ENCODE measurements at regions not wholly inside any gene's neighbourhood (a gene's known extent, or its start where the extent isn't known, plus 50 kb on each side); places are given as distances from the start of the nearest gene placed in this dataset.

DNA sequence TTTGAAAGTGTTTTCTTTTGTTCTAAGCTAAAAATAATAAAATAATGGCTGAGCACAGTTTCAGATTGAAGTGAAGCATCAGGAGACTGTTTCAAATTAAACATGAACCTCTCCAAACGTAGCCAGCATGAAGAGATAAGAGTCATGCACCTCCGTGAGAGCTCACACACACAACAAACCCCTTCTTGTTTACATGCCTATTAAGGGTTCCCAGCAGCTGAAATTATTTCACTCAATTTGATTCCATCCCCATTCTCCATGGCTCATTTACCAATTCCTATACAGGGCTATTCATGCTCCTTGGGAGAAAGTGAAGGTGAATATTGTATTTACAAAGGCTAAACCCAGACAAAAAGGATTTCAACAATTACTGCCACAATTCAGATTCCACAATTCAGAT is 954.1 kb upstream of the INTU start:
- Histone ChIP-seq H3K4me3 (ENCODE audit: insufficient read length, low read depth) (no peak overlapping the region), H3K27me3 (ENCODE audit: insufficient read depth, insufficient read length) (no peaks in the 10 kb centered on the region), H3K4me1 (ENCODE audit: insufficient read depth, insufficient read length) (no peaks in the 10 kb centered on the region), H3K9ac (ENCODE audit: insufficient read length, low read depth) (no peak overlapping the region), H3K36me3 (ENCODE audit: insufficient read depth, insufficient read length, low read length) (no peaks in the 10 kb centered on the region), H3K9me3 (ENCODE audit: insufficient read depth, low read length) (no peaks in the 10 kb centered on the region)
- DNase-seq (ENCODE audit: low read depth, low spot score), result no peak
- TF ChIP-seq YY1 (IDR thresholded peaks at IDR 0.05; ENCODE audit: insufficient read depth, insufficient read length) (no peak), SUZ12 (IDR thresholded peaks at IDR 0.05; ENCODE audit: extremely low read depth, insufficient read depth, insufficient read length) (no peak), ZNF274 (IDR thresholded peaks at IDR 0.05; ENCODE audit: low read depth, low read length) (no peak)

DNA sequence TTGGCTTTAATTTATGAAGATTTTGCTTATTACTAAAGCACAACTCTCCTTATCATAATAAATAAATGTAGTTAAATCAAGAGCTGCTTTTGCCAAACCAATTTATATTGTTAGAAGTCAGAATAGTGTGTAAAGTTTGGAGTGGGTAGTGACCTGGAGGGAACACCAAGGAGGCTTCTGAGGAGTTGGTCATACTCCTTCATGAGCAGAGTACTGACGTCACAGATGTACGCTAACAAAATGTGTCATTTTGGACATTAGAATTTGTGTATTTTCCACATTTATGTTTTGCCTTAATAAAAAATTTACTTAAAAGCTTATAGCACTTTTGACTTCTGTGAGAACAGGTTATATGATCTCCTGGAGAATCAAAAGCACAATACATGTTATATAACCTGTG is 953.5 kb upstream of the INTU start:
- no peak for TF ChIP-seq SUZ12 (IDR thresholded peaks at IDR 0.05; ENCODE audit: extremely low read depth, insufficient read depth, insufficient read length)
- no peak for TF ChIP-seq ZNF274 (IDR thresholded peaks at IDR 0.05; ENCODE audit: low read depth, low read length)
- TF ChIP-seq YY1 (IDR thresholded peaks at IDR 0.05; ENCODE audit: insufficient read depth, insufficient read length), result no peak
- DNase-seq (ENCODE audit: low read depth, low spot score), result no peak
- Histone ChIP-seq H3K36me3 (ENCODE audit: insufficient read depth, insufficient read length, low read length) (no peaks in the 10 kb centered on the region), H3K9me3 (ENCODE audit: insufficient read depth, low read length) (no peaks in the 10 kb centered on the region), H3K27me3 (ENCODE audit: insufficient read depth, insufficient read length) (no peaks in the 10 kb centered on the region), H3K4me1 (ENCODE audit: insufficient read depth, insufficient read length) (no peaks in the 10 kb centered on the region), H3K4me3 (ENCODE audit: insufficient read length, low read depth) (no peak overlapping the region), H3K9ac (ENCODE audit: insufficient read length, low read depth) (no peak overlapping the region)

DNA sequence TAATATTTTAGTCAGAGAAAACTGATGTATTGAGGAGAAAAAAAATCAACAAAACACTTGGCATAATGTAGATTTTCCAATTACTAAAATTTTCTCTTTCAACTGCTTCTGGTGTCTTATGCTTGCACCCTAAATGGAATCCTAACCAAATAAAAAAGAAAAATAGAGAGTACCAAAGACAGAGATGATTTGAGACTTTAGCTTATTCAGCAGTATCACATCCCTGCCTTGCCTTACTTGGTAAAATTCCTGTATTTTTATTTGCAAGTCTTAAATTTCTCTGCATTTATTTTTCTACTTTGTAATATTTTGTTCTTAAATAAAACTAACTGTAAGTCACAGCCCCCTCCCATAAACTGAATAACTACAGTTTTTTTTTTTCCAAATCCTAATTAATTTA is 950.5 kb upstream of the INTU start:
- H3K4me1 ChIP-seq (ENCODE audit: insufficient read depth, insufficient read length), result no peaks in the 10 kb centered on the region
- H3K9me3 ChIP-seq (ENCODE audit: insufficient read depth, low read length), result no peaks in the 10 kb centered on the region
- no peak overlapping the region for H3K9ac ChIP-seq (ENCODE audit: insufficient read length, low read depth)
- no peaks in the 10 kb centered on the region for H3K27me3 ChIP-seq (ENCODE audit: insufficient read depth, insufficient read length)
- no peak overlapping the region for H3K4me3 ChIP-seq (ENCODE audit: insufficient read length, low read depth)
- no peak for DNase-seq (ENCODE audit: low read depth, low spot score)
- no peaks in the 10 kb centered on the region for H3K36me3 ChIP-seq (ENCODE audit: insufficient read depth, insufficient read length, low read length)
- TF ChIP-seq SUZ12 (IDR thresholded peaks at IDR 0.05; ENCODE audit: extremely low read depth, insufficient read depth, insufficient read length), result no peak
- TF ChIP-seq ZNF274 (IDR thresholded peaks at IDR 0.05; ENCODE audit: low read depth, low read length), result no peak
- no peak for TF ChIP-seq YY1 (IDR thresholded peaks at IDR 0.05; ENCODE audit: insufficient read depth, insufficient read length)

DNA sequence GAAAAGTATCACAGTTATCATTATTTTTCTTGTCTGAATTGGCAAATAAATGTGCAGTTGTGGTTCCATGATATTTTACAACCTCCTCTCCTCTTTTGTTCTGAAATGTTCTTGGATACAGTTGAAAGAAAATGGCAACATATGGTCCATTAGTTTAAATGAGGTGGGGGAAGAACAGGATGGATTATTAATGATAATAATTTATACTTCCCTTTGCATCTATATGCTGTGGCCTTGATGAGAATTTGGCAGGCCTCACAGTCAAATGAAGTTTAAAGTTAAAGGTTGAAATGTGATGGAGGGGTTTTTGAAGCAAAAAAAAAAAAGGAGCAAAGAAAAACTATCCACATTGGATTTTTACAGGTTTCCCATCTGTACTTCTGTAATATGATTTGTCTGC is 946.3 kb upstream of the INTU start:
- TF ChIP-seq ZNF274 (IDR thresholded peaks at IDR 0.05; ENCODE audit: low read depth, low read length) (no peak), SUZ12 (IDR thresholded peaks at IDR 0.05; ENCODE audit: extremely low read depth, insufficient read depth, insufficient read length) (no peak), YY1 (IDR thresholded peaks at IDR 0.05; ENCODE audit: insufficient read depth, insufficient read length) (no peak)
- Histone ChIP-seq H3K36me3 (ENCODE audit: insufficient read depth, insufficient read length, low read length) (no peaks in the 10 kb centered on the region), H3K9ac (ENCODE audit: insufficient read length, low read depth) (no peak overlapping the region)

DNA sequence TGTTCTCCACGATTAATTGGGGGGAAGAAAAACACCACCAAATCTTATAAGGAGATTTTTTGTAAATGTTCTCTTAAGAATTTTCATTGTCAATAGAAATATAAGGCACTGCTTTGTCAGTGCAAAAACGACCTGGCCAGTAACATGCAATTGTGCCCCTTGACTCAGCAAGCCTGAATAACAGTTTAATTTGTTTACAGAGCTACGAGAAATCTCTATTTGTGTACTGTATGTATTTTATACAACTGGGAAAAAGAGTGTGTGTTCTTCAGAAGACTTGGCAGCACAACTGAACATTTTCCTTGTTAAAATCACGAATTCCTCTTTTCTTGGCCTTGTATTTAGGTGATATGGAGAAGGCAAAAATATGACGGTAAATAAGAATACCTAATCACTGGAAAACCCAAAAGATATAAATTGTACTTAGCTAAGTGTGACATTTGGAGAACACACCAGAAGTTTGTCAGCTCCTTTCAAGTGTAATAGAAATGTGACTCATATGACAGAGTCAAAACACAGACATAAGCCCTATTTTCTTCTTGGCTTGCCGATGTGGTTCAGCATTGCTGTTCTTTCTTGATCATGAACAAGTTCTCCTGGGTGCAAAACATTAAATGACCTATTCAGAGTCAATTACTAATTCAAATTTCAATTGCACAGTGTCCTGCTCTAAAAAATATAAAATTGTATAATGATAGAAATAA is 945.0 kb upstream of the INTU start:
- no peaks in the 10 kb centered on the region for H3K27me3 ChIP-seq (ENCODE audit: insufficient read depth, insufficient read length)
- no peaks in the 10 kb centered on the region for H3K9me3 ChIP-seq (ENCODE audit: insufficient read depth, low read length)
- no peak for DNase-seq (ENCODE audit: low read depth, low spot score)
- no peaks in the 10 kb centered on the region for H3K36me3 ChIP-seq (ENCODE audit: insufficient read depth, insufficient read length, low read length)
- no peak overlapping the region for H3K4me3 ChIP-seq (ENCODE audit: insufficient read length, low read depth)
- H3K4me1 ChIP-seq (ENCODE audit: insufficient read depth, insufficient read length), result no peaks in the 10 kb centered on the region
- no peak overlapping the region for H3K9ac ChIP-seq (ENCODE audit: insufficient read length, low read depth)
- no peak for TF ChIP-seq ZNF274 (IDR thresholded peaks at IDR 0.05; ENCODE audit: low read depth, low read length)
- no peak for TF ChIP-seq SUZ12 (IDR thresholded peaks at IDR 0.05; ENCODE audit: extremely low read depth, insufficient read depth, insufficient read length)
- no peak for TF ChIP-seq YY1 (IDR thresholded peaks at IDR 0.05; ENCODE audit: insufficient read depth, insufficient read length)

More for the DNA sequence above, 946.3 kb upstream of the INTU start:
- Histone ChIP-seq H3K27me3 (ENCODE audit: insufficient read depth, insufficient read length) (no peaks in the 10 kb centered on the region), H3K4me1 (ENCODE audit: insufficient read depth, insufficient read length) (no peaks in the 10 kb centered on the region), H3K9me3 (ENCODE audit: insufficient read depth, low read length) (no peaks in the 10 kb centered on the region), H3K4me3 (ENCODE audit: insufficient read length, low read depth) (no peak overlapping the region)
- no peak for DNase-seq (ENCODE audit: low read depth, low spot score)

DNA sequence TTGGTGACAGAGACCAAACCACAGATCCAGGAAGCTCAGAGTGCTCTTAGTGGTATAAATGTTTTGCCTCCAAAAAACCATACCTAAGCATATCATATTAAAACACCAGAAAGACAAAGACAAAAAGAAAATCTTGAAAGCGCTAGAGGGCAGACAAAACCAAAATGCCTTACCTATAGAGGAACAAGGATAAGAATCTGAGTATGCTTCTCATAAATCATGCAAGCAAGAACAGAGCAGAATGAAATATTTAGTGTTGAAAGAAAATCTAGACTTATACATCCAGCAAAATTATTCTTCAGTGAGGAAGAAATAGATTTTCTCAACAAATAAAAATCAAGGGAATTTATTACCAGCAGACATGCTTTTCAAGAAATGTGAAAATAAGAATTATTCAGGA is 941.0 kb upstream of the INTU start:
- Histone ChIP-seq H3K4me1 (ENCODE audit: insufficient read depth, insufficient read length) (no peaks in the 10 kb centered on the region), H3K4me3 (ENCODE audit: insufficient read length, low read depth) (no peak overlapping the region), H3K9me3 (ENCODE audit: insufficient read depth, low read length) (no peaks in the 10 kb centered on the region), H3K27me3 (ENCODE audit: insufficient read depth, insufficient read length) (no peaks in the 10 kb centered on the region), H3K9ac (ENCODE audit: insufficient read length, low read depth) (no peak overlapping the region), H3K36me3 (ENCODE audit: insufficient read depth, insufficient read length, low read length) (no peaks in the 10 kb centered on the region)
- no peak for DNase-seq (ENCODE audit: low read depth, low spot score)
- TF ChIP-seq YY1 (IDR thresholded peaks at IDR 0.05; ENCODE audit: insufficient read depth, insufficient read length) (no peak), SUZ12 (IDR thresholded peaks at IDR 0.05; ENCODE audit: extremely low read depth, insufficient read depth, insufficient read length) (no peak), ZNF274 (IDR thresholded peaks at IDR 0.05; ENCODE audit: low read depth, low read length) (no peak)

DNA sequence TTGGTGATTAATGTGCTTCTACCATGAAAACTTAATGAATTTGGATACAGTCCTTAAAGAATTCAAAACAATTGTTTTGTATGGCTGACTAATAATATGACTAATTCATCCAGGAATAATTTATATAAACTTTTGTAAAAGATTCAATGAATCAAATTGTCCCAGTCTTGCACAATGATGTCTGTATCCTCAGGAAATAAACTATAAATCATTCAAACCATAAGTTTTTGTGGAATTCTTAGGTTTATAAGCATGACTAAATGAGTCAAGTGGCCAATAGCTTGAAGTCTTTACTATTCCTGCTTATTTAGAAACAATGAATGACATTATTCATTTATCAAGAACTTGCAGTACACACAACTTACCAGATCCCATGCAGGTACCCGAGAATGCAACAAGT is 935.0 kb upstream of the INTU start:
- H3K4me1 ChIP-seq (ENCODE audit: insufficient read depth, insufficient read length), result no peaks in the 10 kb centered on the region
- no peak overlapping the region for H3K4me3 ChIP-seq (ENCODE audit: insufficient read length, low read depth)
- no peak overlapping the region for H3K9ac ChIP-seq (ENCODE audit: insufficient read length, low read depth)
- no peak for DNase-seq (ENCODE audit: low read depth, low spot score)
- no peaks in the 10 kb centered on the region for H3K36me3 ChIP-seq (ENCODE audit: insufficient read depth, insufficient read length, low read length)
- TF ChIP-seq ZNF274 (IDR thresholded peaks at IDR 0.05; ENCODE audit: low read depth, low read length) (no peak), YY1 (IDR thresholded peaks at IDR 0.05; ENCODE audit: insufficient read depth, insufficient read length) (no peak), SUZ12 (IDR thresholded peaks at IDR 0.05; ENCODE audit: extremely low read depth, insufficient read depth, insufficient read length) (no peak)
- no peaks in the 10 kb centered on the region for H3K9me3 ChIP-seq (ENCODE audit: insufficient read depth, low read length)
- H3K27me3 ChIP-seq (ENCODE audit: insufficient read depth, insufficient read length), result no peaks in the 10 kb centered on the region
